Dedifferentiated amniotic fluid mesenchymal stem cell (primary cell): ENCODE measurements at regions not wholly inside any gene's neighbourhood (a gene's known extent, or its start where the extent isn't known, plus 50 kb on each side); places are given as distances from the start of the nearest gene placed in this dataset.
"Not testable (repeated sequence)": the region's sequence is repeated elsewhere in the genome, so short reads cannot be mapped to it uniquely, and the experiment has no call there.

Experiments used
- DNase-seq: peaks from one replicate; pipeline ENCODE4 v3.0.0-alpha.2; 2016; ENCODE audit errors: extremely low spot score

DNA sequence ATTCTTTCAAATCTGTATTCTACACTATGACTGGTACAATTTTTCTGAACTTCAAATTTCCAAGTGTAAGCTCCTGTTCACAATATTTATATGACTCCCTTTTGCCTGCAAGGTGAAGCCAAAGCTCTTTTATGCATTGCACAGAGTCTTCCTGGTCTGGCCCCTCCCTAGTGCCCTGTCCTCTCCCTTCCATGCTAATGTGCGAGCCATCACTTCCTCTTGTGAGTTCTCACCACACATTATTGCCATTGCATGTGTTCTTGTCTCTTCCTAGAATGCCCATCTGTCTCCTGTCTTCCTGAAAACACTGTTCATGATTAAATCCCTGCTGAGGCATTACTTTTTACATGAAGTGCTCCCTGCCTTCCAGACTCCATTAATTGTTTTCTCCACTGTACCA is 169.9 kb downstream of the MC4R start:
- no peak for DNase-seq

DNA sequence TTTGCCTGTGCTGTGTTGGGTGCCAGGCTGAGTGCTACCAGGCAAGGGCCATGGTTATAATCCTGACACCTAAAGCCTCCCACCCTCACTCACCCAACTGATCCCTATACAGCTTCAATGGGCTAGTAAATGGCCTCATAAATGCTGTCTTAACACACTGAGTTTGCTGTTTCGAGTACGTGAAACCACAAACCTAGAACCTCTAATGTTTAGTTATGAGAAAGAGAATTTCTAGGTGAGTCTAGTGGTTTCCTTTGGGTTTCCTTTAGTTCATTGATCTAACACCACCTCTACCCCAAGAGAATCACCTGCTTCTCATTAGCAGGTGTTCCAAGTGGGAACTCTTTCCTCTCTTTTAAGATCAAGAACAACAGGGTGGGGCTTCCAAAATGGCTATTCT is 172.0 kb downstream of the MC4R start:
- DNase-seq = no peak

DNA sequence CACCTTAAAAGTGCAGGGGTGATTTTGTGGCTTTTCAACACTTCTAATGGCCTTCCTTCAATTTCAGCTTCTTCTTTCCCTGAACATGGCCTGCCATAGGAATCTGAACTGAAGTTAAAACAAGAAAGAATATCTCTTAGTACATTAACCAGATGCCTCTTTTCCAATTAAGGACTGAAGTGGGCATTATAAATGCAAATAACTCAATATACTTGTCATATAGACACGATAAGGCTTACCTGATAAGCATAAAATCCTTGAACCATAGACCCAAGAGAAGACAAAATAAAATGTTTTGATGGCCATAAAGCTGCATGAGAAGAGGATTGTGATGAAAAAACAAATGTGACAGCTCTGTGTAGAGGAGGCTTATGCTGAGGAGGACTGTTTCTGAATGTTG is 173.1 kb downstream of the MC4R start:
- DNase-seq = no peak

- no peak for DNase-seq
Observed at GRCh38 chr18:60197671-60198462, 174.7 kb downstream of the MC4R start.

DNA sequence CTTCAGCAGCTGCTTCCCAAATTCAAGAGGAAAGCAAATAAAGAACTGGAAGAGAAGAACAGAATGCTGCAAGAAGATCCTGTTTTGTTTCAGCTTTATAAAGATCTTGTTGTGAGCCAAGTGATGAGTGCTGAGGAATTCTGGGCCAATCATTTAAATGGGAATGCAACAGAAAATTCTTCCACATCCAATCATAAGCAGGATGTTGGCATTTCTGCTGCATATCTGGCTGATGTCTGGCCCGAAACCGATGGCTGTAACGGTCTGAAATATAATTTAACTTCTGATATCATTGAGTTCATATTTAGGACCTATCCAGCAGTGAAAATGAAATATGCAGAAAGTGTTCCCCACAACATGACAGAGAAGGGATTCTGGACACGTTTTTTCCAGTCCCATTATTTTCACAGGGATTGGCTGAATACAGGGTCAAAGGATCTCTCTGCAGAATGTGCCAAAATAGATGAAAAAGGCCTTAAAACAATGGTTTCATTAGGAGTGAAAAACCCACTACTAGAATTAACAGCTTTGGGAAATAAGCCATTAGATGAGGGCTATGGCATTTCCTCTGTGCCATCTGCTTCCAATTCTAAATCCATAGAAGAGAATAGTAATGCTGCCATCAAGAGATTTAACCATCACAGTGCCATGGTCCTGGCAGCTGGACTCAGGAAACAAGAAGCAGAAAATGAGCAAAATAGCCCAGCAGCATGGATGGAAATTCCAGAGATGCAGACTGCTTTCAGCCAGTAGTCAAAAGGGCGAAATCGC is 175.6 kb downstream of the MC4R start:
- no peak for DNase-seq

- no peak for DNase-seq
Observed at GRCh38 chr18:60193780-60194179, 178.8 kb downstream of the MC4R start.

DNA sequence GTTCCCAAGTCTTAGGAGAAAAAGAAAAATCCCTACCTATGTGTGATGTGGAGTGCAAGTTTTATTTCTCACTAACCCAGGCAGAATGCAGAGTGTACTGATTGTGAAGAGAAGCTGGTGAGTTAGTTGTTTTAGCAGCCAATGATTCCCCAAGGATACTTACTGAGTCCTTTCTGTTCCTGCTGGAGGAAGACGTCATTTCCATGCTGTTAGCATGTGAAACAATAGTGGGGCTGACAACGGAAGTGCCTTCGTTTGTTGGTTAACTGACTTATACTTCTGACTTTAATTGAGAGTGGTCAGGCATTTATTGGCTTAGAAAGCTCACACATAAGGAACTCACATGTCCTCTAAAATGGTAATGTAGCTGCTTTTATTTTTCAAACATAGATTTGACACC is 180.6 kb downstream of the MC4R start:
- no peak for DNase-seq

DNA sequence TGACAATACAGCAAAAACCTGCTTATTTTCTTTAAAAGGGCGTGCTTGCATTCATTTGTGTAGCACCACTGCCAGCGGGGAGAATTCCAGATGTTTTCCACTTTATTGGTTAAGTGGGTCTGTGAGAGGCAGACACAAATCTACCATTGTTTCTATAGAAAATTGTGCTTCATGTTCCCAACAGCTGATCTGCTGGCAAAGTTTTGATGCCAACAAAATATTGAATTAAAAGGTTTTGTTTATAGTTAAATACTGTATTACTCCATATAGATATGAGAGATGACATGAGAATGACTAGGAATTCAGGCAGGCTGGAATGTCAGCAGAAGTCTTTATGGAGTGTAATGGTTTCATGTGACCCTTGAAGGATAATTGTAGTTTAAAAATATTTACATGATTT is 182.7 kb downstream of the MC4R start:
- DNase-seq = no peak

DNA sequence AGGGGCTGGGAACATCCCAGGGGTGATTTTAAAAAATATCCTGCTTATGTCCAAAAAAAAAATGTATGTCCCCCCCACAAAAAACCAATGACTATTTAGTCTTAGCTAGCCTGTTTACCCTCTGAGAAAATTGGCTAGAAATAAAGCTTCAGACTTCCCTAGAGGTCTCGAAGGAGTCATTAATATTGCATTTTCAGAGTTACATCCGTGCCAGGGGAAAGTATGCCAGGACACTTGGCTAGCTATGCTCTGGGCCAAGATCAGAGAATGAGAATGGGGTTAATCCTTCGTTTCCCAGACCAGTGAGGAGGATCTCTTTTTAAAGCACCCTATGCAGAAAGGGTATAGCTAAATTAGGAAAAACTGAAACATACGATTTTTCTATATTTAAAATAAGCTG is 183.6 kb downstream of the MC4R start:
- DNase-seq = no peak

GRCh38 chr18:60182223-60182622 is 190.4 kb downstream of the MC4R start:
- DNase-seq = no peak

DNA sequence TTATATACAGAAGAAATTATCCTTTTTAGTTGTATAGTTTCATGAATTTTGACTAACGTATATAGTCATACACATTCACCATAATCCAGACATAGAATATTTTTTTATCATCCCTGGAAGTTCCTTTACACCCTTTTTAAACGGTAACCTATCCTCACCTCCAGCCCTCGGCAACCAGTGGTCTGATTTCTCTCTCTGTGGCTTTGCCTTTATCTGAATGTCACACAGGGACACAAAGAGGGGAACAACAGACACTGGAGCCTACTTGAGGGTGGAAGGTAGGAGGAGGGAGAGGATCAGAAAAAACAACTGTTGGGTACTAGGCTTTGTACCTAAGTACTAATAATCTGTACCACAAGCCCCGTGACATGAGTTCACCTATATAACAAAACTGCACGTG is 191.9 kb downstream of the MC4R start:
- no peak for DNase-seq

DNA sequence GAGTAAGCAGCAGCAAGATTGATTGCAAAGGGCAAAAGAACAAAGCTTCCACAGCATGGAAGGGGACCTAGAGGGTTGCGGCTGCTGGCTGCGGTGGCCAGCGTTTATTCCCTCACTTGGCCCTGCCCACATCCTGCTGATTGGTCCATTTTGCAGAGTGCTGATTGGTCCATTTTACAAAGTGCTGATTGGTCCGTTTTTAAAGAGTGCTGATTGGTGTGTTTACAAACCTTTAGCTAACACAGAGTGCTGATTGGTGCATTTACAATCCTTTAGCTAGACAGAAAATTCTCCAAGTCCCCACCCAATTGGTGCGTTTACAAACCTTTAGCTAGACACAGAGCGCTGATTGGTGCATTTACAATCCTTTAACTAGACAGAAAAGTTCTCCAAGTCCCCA is 194.4 kb downstream of the MC4R start:
- DNase-seq = not testable (repeated sequence)

- DNase-seq = no peak
Observed at GRCh38 chr18:60176259-60176658, 196.3 kb downstream of the MC4R start.

GRCh38 chr18:60174832-60175231 is 197.7 kb downstream of the MC4R start:
- DNase-seq = no peak

GRCh38 chr18:60172030-60172429 is 200.5 kb downstream of the MC4R start:
- DNase-seq = no peak

GRCh38 chr18:60163622-60164021 is 209.0 kb downstream of the MC4R start:
- no peak for DNase-seq

- no peak for DNase-seq
Observed at GRCh38 chr18:60162388-60162787, 210.2 kb downstream of the MC4R start.

DNA sequence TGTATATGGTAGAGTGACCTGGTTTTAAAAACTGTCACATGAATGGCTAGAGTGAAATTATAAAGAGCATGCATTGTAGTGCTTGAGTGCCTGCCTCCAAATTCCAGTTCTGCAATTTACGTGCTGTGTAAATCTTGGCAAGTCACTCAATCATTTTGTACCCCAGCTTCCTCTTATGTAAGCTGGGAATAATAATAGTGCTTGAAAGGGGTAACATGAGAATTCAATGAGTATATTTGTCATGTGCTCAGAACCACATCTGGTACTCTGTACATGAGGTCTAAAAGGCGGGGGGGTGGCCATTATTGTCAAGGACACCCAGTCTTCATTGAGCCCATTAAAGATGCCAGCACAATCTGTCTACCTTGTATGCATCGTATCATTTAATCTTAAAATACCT is 214.8 kb downstream of the MC4R start:
- no peak for DNase-seq

DNA sequence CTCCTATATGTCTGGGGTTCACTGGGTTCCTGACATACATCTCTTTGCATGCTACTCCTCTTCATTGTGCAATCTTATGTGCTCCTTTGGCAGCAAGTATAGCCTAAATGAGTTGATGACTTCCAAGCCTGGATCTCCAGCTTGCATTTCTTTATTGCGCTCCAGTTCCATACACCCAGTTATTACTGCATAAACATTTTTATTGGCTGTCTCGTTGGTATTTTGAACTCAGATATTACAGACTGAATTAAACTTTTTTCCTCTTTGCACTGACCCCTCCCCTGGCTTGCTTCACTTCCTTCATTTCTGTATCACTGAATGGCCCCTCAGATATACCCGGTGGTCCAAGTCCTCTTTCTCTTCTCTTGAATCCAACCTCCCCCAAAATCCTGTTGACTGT is 219.2 kb downstream of the MC4R start:
- DNase-seq = no peak

DNA sequence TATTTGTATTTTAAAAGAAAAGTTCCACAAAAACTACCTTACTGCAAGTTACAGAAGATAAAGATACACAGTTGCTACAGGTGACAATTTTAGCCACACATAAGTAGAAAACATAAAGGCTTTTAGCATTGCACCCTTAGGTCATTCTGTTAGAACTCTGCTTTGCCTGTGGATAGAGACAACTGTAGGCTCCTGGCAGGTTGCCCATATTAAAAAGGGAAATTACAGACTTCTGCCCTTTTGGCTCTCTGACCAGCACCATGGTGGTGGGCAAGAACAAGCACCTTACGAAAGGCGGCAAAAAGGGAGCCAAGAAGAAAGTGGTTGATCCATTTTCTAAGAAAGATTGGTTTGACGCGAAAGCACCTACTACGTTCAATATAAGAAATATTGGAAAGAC is 223.3 kb downstream of the MC4R start:
- DNase-seq = no peak

- no peak for DNase-seq
Observed at GRCh38 chr18:60147323-60147722, 225.3 kb downstream of the MC4R start.

DNA sequence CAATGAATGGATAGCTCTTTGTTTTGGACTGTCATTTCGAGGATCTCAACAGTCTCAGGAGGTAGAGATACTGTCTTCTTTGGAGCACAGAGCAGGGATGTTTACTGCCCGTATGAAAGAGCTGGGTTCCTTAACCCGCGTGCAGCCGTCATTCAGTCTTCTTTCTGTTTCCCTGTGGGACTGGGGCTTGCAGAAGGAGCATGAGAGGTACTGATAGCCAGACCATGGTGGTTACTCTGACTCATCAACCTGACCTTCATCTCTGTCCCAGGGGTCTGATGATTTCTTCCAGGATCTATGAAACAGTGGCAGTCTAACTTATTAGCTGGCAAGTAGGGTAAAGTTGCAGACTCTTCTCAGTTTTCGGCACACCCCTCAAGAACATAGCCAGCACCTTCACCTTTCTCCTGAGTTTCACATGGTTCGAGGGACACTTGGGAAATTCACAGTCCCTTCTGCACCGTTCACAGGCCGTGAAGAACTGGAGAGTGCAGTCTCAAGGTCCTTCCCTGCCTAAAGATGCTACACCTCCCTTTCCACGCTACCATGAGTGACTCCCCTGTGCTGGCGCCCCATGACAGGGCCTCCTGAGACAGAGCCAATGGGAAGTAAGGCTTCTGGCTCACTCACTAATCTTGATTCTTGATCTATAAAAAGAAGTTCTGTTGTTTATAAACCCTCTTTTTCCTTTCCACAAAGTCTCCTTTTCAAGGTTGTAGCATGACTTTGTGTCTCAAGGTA is 226.2 kb downstream of the MC4R start:
- DNase-seq = no peak

DNA sequence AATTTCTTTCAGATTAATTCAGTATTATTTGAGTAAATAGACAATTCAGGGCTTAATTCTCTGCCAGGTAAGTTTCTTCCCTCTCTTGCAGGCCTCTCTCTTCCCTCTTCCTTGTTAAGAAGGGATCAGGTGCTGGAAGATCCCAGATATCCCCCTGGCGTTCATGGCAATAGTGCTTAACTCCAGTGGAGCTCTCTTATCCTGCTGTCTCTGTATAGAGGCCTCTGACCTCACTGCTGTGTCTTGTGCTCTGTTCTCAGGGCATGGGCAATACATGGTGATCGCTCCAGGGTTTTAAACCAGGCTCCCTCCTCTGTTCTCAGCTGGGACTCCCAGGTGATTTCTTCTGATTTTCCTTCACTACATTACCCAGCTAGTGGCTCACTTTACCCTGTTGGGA is 226.8 kb downstream of the MC4R start:
- DNase-seq = no peak
